Cardiac fibroblast (primary cell): ENCODE measurements at regions not wholly inside any gene's neighbourhood (a gene's known extent, or its start where the extent isn't known, plus 50 kb on each side); places are given as distances from the start of the nearest gene placed in this dataset.
A peak's percentile ranks its signal among the peaks of the same experiment; 100 is the strongest.

ENCODE experiments used
- DNase-seq, 2 donors: peaks; one replicate each; pipeline versions ENCODE4 v3.0.0 to v3.0.0-alpha.2; 2010; ENCODE audit warnings: low read depth in 2 of 2
- H3K4me3 ChIP-seq, 2 donors: replicated peaks in 1 of 2; 1 replicate in 1 of 2; 2 replicates in 1 of 2; pipeline ENCODE4 v1.5.1; 2011; ENCODE audit warnings: low read depth in 2 of 2, low read length in 2 of 2, mild to moderate bottlenecking in 2 of 2, moderate library complexity in 1 of 2
- CTCF ChIP-seq: IDR thresholded peaks from one replicate; pipeline ENCODE4 v1.5.1; 2011; ENCODE audit warnings: low read depth, mild to moderate bottlenecking, low read length, inconsistent platforms

- TF ChIP-seq CTCF, result no peak
- H3K4me3 ChIP-seq, result no peak overlapping the region
- DNase-seq, result no peak
These were observed 473.4 kb upstream of the GNPDA2 start for GRCh38 chr4:45199736-45200135.

- TF ChIP-seq CTCF, result no peak
- DNase-seq, result no peak
- no peak overlapping the region for H3K4me3 ChIP-seq
These were observed 462.1 kb upstream of the GNPDA2 start for GRCh38 chr4:45188501-45188900.

GRCh38 chr4:45186249-45186648, 459.9 kb upstream of the GNPDA2 start:
- no peak for TF ChIP-seq CTCF
- no peak for DNase-seq
- H3K4me3 ChIP-seq, result no peak overlapping the region

GRCh38 chr4:45183905-45184304, 457.5 kb upstream of the GNPDA2 start:
- DNase-seq, result peak in 1 of 2 donors; percentile 5
- TF ChIP-seq CTCF, result no peak
- H3K4me3 ChIP-seq, result no peak overlapping the region

GRCh38 chr4:45172636-45173035, 446.3 kb upstream of the GNPDA2 start:
- no peak overlapping the region for H3K4me3 ChIP-seq
- no peak for DNase-seq
- no peak for TF ChIP-seq CTCF

- no peak for DNase-seq
- H3K4me3 ChIP-seq, result no peak overlapping the region
- TF ChIP-seq CTCF, result no peak
These were observed 434.6 kb upstream of the GNPDA2 start for GRCh38 chr4:45160951-45161350.

GRCh38 chr4:45155081-45155777, 428.9 kb upstream of the GNPDA2 start:
- peak; percentile 28 to 72 for DNase-seq
- no peak for TF ChIP-seq CTCF
- no peak overlapping the region for H3K4me3 ChIP-seq
